IgD-negative memory B cell (primary cell): ENCODE measurements at regions not wholly inside any gene's neighbourhood (a gene's known extent, or its start where the extent isn't known, plus 50 kb on each side); places are given as distances from the start of the nearest gene placed in this dataset.

Experiments used
- H3K27ac Mint-ChIP-seq, 3 donors: one replicate each; pipeline ENCODE4 v1.8.0; 2020 to 2022; ENCODE audit warnings: mild to moderate bottlenecking in 3 of 3, mixed read lengths in 3 of 3, moderate library complexity in 1 of 3
- H3K27me3 Mint-ChIP-seq: one replicate; pipeline ENCODE4 v1.8.0; 2021; ENCODE audit warnings: mixed read lengths
- H3K36me3 Mint-ChIP-seq: one replicate; pipeline ENCODE4 v1.8.0; 2020; ENCODE audit warnings: mild to moderate bottlenecking, mixed read lengths
- H3K4me1 Mint-ChIP-seq, 3 donors: one replicate each; pipeline ENCODE4 v1.8.0; 2020 to 2022; ENCODE audit warnings: mixed read lengths in 3 of 3, mild to moderate bottlenecking in 1 of 3
- H3K4me3 Mint-ChIP-seq, 4 donors: one replicate each; pipeline ENCODE4 v1.8.0; 2020 to 2022; ENCODE audit warnings: mild to moderate bottlenecking in 4 of 4, mixed read lengths in 4 of 4, moderate library complexity in 3 of 4
- H3K9me3 Mint-ChIP-seq, 3 donors: one replicate each; pipeline ENCODE4 v1.8.0; 2020 to 2021; ENCODE audit warnings: mixed read lengths in 3 of 3, mild to moderate bottlenecking in 1 of 3

DNA sequence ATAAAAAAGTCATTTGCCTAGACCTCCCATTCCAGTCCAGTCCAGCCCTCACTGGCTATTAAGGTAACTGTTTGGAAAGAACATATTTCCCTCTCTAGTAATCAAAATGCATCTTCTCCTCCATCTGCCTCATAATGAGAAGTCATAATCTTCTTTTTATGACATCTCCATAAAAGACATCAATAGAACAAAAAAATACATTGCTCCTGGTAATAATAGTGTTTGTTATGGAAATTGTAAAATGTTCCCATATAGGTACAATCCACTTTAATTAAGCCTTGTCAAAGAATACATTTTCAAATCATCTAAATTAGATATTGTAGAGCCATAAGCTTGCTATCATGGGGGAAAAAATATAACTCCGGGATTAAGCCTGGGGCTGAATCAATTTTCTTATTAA, 461.6 kb downstream of the LRATD1 start:
- Mint-ChIP-seq H3K4me3 (no peak overlapping the region), H3K4me1 (no peaks in the 10 kb centered on the region), H3K9me3 (no peaks in the 10 kb centered on the region), H3K36me3 (no peaks in the 10 kb centered on the region), H3K27ac (no peak overlapping the region), H3K27me3 (peaks cover 7% of the 10 kb centered on the region)

DNA sequence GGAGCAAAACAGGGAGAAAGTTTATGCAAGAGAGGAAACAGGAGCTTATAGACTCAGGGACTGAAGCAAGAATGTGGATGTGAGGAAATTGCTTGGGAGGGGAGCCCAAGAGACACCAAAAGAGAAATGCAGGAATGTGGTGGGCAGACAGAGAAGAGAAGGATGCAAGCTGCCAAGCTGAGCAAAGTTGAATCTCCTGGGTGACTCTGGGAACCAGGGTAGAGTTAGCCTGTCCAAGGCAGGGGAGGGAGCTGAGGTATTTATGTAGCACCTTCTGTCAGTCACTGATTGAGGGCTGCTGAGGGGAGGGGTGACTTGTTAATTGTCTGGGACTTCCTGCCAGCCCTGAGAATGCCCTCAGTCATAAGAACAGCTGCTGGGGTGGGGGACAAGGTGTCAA, 464.3 kb downstream of the NBAS start:
- Mint-ChIP-seq H3K27me3 (peaks cover 7% of the 10 kb centered on the region), H3K4me3 (no peak overlapping the region), H3K36me3 (no peaks in the 10 kb centered on the region), H3K4me1 (no peaks in the 10 kb centered on the region), H3K9me3 (no peaks in the 10 kb centered on the region), H3K27ac (no peak overlapping the region)

DNA sequence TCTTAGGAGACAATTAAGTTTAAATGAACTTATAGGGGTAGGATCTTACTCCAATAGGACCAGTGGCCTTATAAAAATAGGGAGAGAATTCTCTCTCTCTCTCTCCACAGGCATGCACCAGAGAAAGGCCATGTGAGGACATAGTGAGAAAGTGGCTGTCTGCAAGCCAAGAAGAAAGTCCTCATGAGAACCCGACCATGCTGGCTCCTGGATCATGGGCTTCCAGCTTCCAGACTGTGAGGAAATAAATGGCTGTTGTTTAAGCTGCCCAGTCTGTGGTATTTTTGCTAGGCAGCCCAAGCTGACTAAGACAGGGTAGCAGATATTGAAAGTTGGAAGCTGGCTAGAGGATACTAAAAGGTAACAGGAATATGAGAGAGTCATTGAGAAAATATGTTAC, 454.0 kb downstream of the NBAS start:
- Mint-ChIP-seq H3K4me1 (no peaks in the 10 kb centered on the region), H3K36me3 (no peaks in the 10 kb centered on the region), H3K9me3 (peaks cover 8 to 10% (median 10%) of the 10 kb centered on the region in 3 donors), H3K27ac (no peak overlapping the region), H3K27me3 (peaks cover 4% of the 10 kb centered on the region), H3K4me3 (no peak overlapping the region)

DNA sequence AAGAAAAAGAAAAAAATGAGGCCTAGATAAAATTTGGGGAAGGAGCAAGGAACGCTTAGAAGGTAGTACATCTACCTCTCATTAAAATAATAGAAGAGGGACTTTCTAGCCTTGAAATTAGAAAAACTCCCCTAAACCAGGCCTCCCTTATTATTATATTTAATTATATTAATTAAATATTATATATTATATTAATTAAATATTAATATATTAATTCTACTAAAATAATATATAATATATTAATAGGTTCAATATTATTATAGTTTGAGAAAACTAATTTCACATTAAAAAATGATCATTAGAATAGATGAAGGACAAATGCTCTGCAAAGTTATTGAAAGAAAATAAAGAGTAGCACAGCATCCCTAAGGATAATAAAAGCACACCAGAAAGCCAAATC, 449.4 kb downstream of the NBAS start:
- no peaks in the 10 kb centered on the region for H3K27me3 Mint-ChIP-seq
- H3K27ac Mint-ChIP-seq: no peak overlapping the region
- H3K36me3 Mint-ChIP-seq: no peaks in the 10 kb centered on the region
- no peaks in the 10 kb centered on the region for H3K4me1 Mint-ChIP-seq
- no peak overlapping the region for H3K4me3 Mint-ChIP-seq
- peaks cover 8 to 19% (median 12%) of the 10 kb centered on the region in 3 donors for H3K9me3 Mint-ChIP-seq

DNA sequence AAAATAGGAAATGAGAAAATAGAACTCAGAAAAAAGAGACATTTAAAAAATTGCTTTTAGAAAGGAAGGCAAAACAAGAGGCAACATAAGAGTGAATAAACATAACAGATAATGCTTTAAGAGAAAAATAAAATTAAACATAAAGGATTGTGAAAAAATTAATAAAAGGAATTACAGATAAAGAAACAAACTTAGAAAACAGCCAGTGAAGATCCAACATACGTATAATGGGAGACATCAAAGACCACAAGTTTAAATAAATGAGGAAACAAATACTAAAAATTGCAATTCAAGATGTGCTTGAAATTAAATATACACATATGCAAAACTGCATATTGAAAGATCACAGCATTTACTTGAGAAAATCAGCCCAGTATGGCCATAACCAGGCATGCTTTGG, 448.9 kb downstream of the NBAS start:
- peaks cover 8 to 19% (median 12%) of the 10 kb centered on the region in 3 donors for H3K9me3 Mint-ChIP-seq
- H3K4me3 Mint-ChIP-seq: no peak overlapping the region
- H3K27ac Mint-ChIP-seq: no peak overlapping the region
- no peaks in the 10 kb centered on the region for H3K27me3 Mint-ChIP-seq
- no peaks in the 10 kb centered on the region for H3K4me1 Mint-ChIP-seq
- no peaks in the 10 kb centered on the region for H3K36me3 Mint-ChIP-seq

DNA sequence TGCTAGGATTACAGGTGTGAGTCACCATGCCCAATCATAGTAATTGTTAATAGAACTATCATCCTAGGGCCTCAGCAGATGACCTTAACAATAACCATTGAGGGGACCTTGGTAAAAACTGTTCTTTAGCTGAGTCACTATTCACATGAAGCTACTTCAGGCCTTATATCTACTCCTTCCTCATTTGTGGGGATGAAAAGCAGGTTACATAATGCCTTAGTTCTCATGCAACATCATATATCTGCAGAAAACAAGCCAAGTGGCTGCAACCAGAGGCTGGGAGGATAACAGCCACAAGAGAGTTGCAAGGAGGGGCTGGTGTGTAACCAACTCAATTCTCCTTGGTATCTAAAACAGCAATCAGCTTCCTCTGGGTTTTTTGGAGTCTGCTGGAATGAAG, 445.4 kb downstream of the NBAS start:
- no peak overlapping the region for H3K27ac Mint-ChIP-seq
- H3K4me3 Mint-ChIP-seq: no peak overlapping the region

DNA sequence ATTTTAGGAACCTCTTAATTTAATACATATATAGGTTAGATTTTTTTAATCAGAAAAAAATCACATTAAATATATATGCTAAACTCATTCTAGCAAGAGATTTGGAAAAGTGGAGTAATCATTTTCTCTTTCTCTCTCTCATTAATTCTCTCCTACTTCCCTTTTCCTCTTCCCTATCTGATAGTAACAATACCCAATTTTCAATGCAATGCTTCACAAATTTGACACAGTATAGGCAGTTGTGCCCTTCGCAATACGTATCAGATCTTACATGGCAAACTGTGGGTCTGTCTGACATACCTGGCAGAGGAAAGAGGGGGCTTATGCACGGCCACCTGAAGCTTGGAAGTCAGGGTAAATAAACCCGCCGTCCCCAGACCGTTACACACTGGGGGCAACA, 444.3 kb downstream of the NBAS start:
- peaks cover 4 to 11% (median 4%) of the 10 kb centered on the region in 3 donors for H3K9me3 Mint-ChIP-seq
- peaks cover 2% of the 10 kb centered on the region for H3K36me3 Mint-ChIP-seq
- H3K4me1 Mint-ChIP-seq: no peaks in the 10 kb centered on the region
- no peak overlapping the region for H3K4me3 Mint-ChIP-seq
- no peak overlapping the region for H3K27ac Mint-ChIP-seq
- no peaks in the 10 kb centered on the region for H3K27me3 Mint-ChIP-seq

More for the DNA sequence above, 445.4 kb downstream of the NBAS start:
- Mint-ChIP-seq H3K36me3 (peaks cover 2% of the 10 kb centered on the region), H3K4me1 (no peaks in the 10 kb centered on the region), H3K27me3 (no peaks in the 10 kb centered on the region), H3K9me3 (peaks cover 8 to 17% (median 9%) of the 10 kb centered on the region in 3 donors)
